ENCODE measurements at regions not wholly inside any gene's neighbourhood (a gene's known extent, or its start where the extent isn't known, plus 50 kb on each side); places are given as distances from the start of the nearest gene placed in this dataset.

- no peak for DNase-seq (ENCODE audit: low read depth)
- no peak overlapping the region for H3K4me3 ChIP-seq (ENCODE audit: low read depth, low read length)
- TF ChIP-seq CTCF (IDR thresholded peaks at IDR 0.05; ENCODE audit: insufficient read depth, low read depth, low read length, missing control alignments): no peak
Observed at GRCh38 chr6:81556551-81556950, 195.9 kb downstream of the TENT5A start.

GRCh38 chr6:81553216-81553615, 199.3 kb downstream of the TENT5A start:
- DNase-seq (ENCODE audit: low read depth): no peak
- TF ChIP-seq CTCF (IDR thresholded peaks at IDR 0.05; ENCODE audit: insufficient read depth, low read depth, low read length, missing control alignments): no peak
- no peak overlapping the region for H3K4me3 ChIP-seq (ENCODE audit: low read depth, low read length)

- no peak for DNase-seq (ENCODE audit: low read depth)
- no peak for TF ChIP-seq CTCF (IDR thresholded peaks at IDR 0.05; ENCODE audit: insufficient read depth, low read depth, low read length, missing control alignments)
- no peak overlapping the region for H3K4me3 ChIP-seq (ENCODE audit: low read depth, low read length)
Observed at GRCh38 chr6:81552644-81553043, 199.8 kb downstream of the TENT5A start.

DNA sequence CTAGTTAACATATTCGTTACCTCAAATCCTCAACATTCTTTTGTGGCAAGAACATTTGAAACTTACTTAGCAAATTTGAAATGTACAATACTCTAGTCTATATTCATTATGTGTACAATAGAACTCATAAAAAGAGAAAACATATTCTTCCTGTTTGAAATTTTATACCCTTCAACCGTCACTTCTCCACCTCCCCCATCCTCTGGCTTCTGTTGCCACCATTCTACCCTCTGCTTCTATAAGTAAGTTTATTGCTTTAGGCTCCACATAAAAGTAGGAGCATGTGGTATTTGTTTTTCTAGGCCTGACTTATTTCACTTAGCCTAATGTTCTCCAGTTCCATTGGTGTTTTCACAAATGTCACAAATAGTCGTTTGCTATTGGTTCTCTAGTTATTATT, 205.3 kb downstream of the TENT5A start:
- TF ChIP-seq CTCF (IDR thresholded peaks at IDR 0.05; ENCODE audit: insufficient read depth, low read depth, low read length, missing control alignments): no peak
- H3K4me3 ChIP-seq (ENCODE audit: low read depth, low read length): no peak overlapping the region
- no peak for DNase-seq (ENCODE audit: low read depth)

DNA sequence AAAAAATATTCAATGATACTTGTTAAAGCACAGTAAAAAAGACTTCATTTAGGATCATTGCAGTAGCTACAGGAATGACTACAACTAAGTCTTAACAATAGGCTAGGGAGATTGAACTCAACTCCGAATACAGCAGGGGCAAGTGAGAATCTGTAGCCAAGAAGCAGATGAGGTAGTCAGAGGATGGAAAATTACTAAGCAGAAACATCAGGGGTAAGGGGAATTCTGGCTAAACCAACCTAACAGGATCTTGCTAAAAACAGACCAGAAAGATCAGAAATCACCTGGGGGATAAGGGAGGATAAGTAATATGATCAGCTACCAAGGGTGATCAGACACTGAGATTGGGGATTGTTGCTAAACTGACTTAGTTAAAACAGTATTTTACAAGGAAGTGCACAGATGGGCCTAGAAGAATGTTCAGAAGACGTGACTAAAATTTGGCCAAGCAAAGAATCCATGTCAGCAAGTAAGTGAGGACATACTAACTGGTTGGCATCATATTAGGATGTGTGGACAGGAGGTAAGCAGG, 217.5 kb downstream of the TENT5A start:
- H3K4me3 ChIP-seq (ENCODE audit: low read depth, low read length): no peak overlapping the region
- TF ChIP-seq CTCF (IDR thresholded peaks at IDR 0.05; ENCODE audit: insufficient read depth, low read depth, low read length, missing control alignments): no peak
- peak; percentile 49 for DNase-seq (ENCODE audit: low read depth)

GRCh38 chr6:81531869-81532561, 220.5 kb downstream of the TENT5A start:
- TF ChIP-seq CTCF (IDR thresholded peaks at IDR 0.05; ENCODE audit: insufficient read depth, low read depth, low read length, missing control alignments): no peak
- DNase-seq (ENCODE audit: low read depth): peak; percentile 17

DNA sequence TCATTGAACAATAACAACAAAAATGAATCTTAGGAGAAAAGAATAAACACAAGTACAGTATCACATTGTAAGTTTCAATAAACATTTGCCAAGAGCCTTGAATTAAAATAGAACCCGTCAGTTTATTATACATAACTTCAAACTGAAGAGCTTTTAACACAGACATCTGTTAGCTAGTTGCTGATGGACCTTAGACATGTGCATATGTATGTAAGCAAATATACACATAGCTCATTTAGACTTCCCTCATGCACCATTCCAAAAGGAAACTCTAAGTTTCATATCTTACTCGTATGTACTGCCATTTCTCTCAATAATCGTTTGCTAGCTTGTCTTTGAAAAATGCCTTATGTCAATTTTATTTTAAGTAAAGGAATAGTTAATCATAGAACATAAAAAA, 235.0 kb downstream of the TENT5A start:
- TF ChIP-seq CTCF (IDR thresholded peaks at IDR 0.05; ENCODE audit: insufficient read depth, low read depth, low read length, missing control alignments): no peak
- no peak overlapping the region for H3K4me3 ChIP-seq (ENCODE audit: low read depth, low read length)
- DNase-seq (ENCODE audit: low read depth): no peak

More at GRCh38 chr6:81531869-81532561, 220.5 kb downstream of the TENT5A start:
- H3K4me3 ChIP-seq (ENCODE audit: low read depth, low read length): no peak overlapping the region
